Skeletal muscle satellite cell (primary cell): ENCODE measurements at regions not wholly inside any gene's neighbourhood (a gene's known extent, or its start where the extent isn't known, plus 50 kb on each side); places are given as distances from the start of the nearest gene placed in this dataset.

Source experiments
- H3K27me3 ChIP-seq: 2 replicates; pipeline ENCODE4 v1.7.0; 2013; ENCODE audit warnings: low read length; ENCODE audit not compliant: control insufficient read depth, insufficient read depth
- H3K36me3 ChIP-seq: 2 replicates; pipeline ENCODE4 v1.7.0; 2013; ENCODE audit warnings: mild to moderate bottlenecking, control low read depth, low read length; ENCODE audit not compliant: insufficient read depth
- H3K4me1 ChIP-seq: 2 replicates; pipeline ENCODE4 v1.7.0; 2013; ENCODE audit warnings: low read length; ENCODE audit not compliant: control insufficient read depth, insufficient read depth
- H3K4me2 ChIP-seq: 2 replicates; pipeline ENCODE4 v1.7.0; 2013; ENCODE audit warnings: mild to moderate bottlenecking, low read length
- H3K4me3 ChIP-seq: 2 replicates; pipeline ENCODE4 v1.7.0; 2013; ENCODE audit warnings: low read length
- H3K9ac ChIP-seq: 2 replicates; pipeline ENCODE4 v1.7.0; 2013; ENCODE audit warnings: mild to moderate bottlenecking, low read depth, low read length, moderate library complexity
- H3K9me3 ChIP-seq: replicated peaks from 2 replicates; pipeline ENCODE4 v1.7.0; 2013; ENCODE audit warnings: mild to moderate bottlenecking, control low read depth, low read length

DNA sequence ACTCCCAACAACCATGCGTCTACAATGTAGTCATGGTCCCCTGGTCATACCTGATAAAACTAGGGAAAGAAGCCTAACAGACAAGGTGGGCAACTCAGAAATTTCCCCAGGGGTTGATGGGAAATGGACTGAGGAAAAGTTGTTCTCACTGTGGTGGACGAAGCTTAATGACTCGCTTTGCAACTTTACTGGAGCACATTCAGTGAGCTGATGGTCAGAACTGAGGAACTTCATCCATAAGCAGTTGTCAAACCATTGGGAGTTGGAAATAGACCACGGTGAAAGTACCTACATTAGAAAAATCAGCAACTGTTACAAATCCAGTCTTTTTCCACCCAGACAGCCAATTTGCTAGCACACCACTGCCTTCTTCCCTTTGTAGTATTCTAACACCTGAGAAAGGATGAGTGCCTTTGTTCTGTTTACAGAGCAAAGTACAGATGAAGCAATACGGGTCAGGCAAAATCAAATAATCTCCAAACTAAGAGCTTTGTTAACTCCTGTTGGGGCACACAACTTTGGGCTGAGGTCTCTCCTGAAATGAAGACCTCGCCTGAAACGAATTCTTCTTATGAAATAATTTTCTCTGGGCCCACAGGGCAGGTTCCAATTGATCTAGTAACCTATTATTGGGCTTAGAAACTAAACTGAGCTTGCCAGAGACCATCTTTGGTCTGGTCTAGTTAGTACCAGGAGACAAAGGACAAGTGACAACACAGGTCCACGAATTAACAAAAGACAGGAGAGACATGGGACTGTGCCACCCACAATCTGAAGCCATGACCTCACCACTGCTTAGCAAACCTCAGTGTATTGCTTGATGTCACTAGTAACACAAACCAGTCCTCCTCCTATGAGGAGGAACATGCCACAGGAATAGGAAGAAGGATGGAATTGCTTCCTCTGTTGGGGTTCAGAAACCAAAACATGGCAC is 58.9 kb upstream of the NFKB1 start:
- Histone ChIP-seq H3K27me3 (no peaks in the 10 kb centered on the region), H3K4me1 (peaks cover 22% of the 10 kb centered on the region), H3K4me2 (no peak overlapping the region), H3K9ac (no peak overlapping the region), H3K4me3 (no peak overlapping the region), H3K36me3 (no peaks in the 10 kb centered on the region), H3K9me3 (no peaks in the 10 kb centered on the region)

DNA sequence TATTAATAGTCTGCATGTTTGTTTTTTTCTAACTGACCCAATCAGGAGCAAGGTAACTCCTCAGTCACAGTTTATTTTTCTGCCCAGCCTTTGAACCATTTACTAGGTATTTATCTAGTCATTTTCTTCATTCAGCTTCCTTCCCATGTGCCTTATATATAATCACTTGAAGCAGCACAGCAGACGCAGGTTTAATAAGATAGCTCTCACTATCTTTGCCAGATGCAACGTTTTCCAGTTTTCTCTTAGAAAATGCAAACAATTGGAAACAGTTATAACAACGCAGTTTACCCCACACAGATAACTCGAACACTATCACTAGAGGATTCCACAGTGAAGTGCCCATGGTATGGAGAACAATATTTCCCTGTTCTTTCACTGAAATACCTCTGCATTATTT is 56.4 kb upstream of the NFKB1 start:
- no peaks in the 10 kb centered on the region for H3K9me3 ChIP-seq
- no peak overlapping the region for H3K4me2 ChIP-seq
- H3K27me3 ChIP-seq = no peaks in the 10 kb centered on the region
- no peak overlapping the region for H3K9ac ChIP-seq
- H3K36me3 ChIP-seq = no peaks in the 10 kb centered on the region
- H3K4me1 ChIP-seq = peaks cover 5% of the 10 kb centered on the region
- no peak overlapping the region for H3K4me3 ChIP-seq

DNA sequence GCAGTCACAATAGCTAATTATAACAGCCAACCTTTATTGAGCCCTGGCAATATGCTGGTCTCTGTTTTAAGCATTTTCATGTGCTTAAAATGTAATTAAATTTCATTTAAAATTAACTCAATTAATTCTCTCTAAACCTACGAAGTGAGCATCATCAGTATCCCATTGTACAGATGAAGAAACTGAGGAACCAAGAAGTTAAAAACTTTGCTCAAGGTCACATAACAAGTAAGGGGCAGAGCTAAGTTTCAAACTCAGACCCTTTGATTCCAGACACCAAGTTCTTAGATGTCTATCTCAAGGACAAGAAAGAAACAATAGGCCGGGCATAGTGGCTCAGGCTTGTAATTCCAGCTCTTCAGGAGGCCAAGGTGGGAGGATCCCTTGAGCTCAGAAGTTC is 55.9 kb upstream of the NFKB1 start:
- Histone ChIP-seq H3K9ac (no peak overlapping the region), H3K36me3 (no peaks in the 10 kb centered on the region), H3K27me3 (no peaks in the 10 kb centered on the region), H3K4me3 (no peak overlapping the region), H3K9me3 (no peaks in the 10 kb centered on the region), H3K4me1 (peaks cover under 1% of the 10 kb centered on the region), H3K4me2 (no peak overlapping the region)

DNA sequence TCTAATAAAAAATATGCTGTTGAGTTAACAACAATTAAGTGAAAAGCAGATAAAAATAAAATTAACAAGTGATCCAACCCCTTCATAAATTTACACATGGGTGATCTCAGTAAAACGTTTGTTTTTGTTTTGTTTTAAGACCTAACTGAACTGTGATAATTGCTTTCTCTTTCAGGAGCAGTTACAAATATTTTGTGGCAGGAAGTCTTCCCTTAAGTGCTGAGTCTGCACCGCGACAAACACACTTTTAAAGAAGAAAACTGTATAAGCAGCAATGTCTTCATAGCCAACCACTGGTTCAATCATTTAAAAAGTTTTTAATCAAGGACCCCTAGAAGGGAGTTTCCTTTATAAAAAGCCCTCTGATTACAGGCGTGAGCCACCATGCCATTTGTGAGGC is 53.7 kb upstream of the NFKB1 start:
- H3K4me3 ChIP-seq = no peak overlapping the region
- H3K27me3 ChIP-seq = no peaks in the 10 kb centered on the region
- no peak overlapping the region for H3K4me2 ChIP-seq
- H3K9ac ChIP-seq = no peak overlapping the region
- no peaks in the 10 kb centered on the region for H3K9me3 ChIP-seq
- no peaks in the 10 kb centered on the region for H3K36me3 ChIP-seq
- H3K4me1 ChIP-seq = no peaks in the 10 kb centered on the region

DNA sequence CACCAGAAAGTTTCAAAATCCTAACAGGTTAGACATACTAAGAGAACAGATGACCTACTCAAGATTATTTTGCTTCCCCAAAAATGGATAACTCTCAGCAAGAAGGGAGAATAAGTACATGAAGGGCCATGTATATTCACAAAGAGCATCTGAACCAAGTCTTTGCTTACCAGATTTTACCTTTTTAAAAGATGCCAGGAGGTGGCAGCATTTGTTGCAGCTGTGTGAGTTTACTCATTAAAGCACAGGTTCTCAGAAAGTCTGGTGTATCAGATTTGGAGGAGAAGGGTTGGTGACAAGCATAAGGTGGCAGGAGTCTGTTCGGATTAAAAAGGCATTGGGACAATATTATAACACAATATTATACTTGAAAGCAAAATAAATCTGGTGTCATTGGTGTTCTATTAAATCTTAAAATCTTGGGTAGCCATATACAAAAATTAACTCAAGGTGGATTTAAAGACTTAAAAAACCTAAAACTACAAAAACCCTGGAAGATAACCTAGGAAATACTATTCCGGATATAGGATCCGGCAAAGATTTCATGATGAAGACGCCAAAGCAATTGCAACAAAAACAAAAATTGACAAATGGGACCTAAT is 51.3 kb upstream of the NFKB1 start:
- no peaks in the 10 kb centered on the region for H3K36me3 ChIP-seq
- no peaks in the 10 kb centered on the region for H3K4me1 ChIP-seq
- no peaks in the 10 kb centered on the region for H3K9me3 ChIP-seq
- H3K4me3 ChIP-seq = no peak overlapping the region
- H3K4me2 ChIP-seq = no peak overlapping the region
- no peak overlapping the region for H3K9ac ChIP-seq
- no peaks in the 10 kb centered on the region for H3K27me3 ChIP-seq

DNA sequence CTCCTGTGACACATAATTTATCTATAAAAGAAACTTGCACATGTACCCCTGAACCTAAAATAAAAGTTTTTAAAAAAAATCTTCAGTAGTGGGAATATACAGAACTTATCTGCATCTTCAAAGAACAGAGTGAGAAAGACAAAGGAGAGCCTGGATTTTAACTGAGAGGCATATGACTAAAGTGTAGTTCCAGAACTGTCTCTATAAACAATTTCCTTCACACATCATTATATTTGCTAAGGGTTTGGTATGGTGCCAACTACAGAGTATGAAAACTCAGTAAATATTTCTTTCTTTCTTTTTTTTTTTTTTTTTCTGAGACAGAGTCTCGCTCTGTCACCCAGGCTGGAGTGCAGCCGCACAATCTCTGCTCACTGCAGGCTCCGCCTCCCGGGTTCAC is 49.9 kb upstream of the NFKB1 start:
- no peak overlapping the region for H3K4me2 ChIP-seq
- H3K27me3 ChIP-seq = no peaks in the 10 kb centered on the region
- no peaks in the 10 kb centered on the region for H3K4me1 ChIP-seq
- no peak overlapping the region for H3K4me3 ChIP-seq
- H3K9me3 ChIP-seq = no peaks in the 10 kb centered on the region
- H3K9ac ChIP-seq = no peak overlapping the region
- no peaks in the 10 kb centered on the region for H3K36me3 ChIP-seq
